IPS-18a (cell line): ENCODE measurements at regions not wholly inside any gene's neighbourhood (a gene's known extent, or its start where the extent isn't known, plus 50 kb on each side); places are given as distances from the start of the nearest gene placed in this dataset.

Experiments
- H3K27ac ChIP-seq: one replicate; pipeline ENCODE4 v1.5.1; 2013; ENCODE audit warnings: low read length
- H3K27me3 ChIP-seq: one replicate; pipeline ENCODE4 v1.6.1; 2013; ENCODE audit warnings: mild to moderate bottlenecking, low read length; ENCODE audit not compliant: control insufficient read depth, insufficient read depth
- H3K36me3 ChIP-seq: one replicate; pipeline ENCODE4 v1.6.1; 2013; ENCODE audit warnings: low read depth, low read length; ENCODE audit not compliant: control insufficient read depth
- H3K4me1 ChIP-seq: one replicate; pipeline ENCODE4 v1.6.1; 2013; ENCODE audit warnings: low read depth, low read length; ENCODE audit not compliant: control insufficient read depth
- H3K4me3 ChIP-seq: one replicate; pipeline ENCODE4 v1.5.1; 2013; ENCODE audit warnings: low read length
- H3K9ac ChIP-seq: one replicate; pipeline ENCODE4 v1.6.1; 2013; ENCODE audit warnings: mild to moderate bottlenecking, low read length, moderate library complexity
- H3K9me3 ChIP-seq: one replicate; pipeline ENCODE4 v1.6.1; 2013; ENCODE audit warnings: low read depth, low read length; ENCODE audit not compliant: control insufficient read depth

DNA sequence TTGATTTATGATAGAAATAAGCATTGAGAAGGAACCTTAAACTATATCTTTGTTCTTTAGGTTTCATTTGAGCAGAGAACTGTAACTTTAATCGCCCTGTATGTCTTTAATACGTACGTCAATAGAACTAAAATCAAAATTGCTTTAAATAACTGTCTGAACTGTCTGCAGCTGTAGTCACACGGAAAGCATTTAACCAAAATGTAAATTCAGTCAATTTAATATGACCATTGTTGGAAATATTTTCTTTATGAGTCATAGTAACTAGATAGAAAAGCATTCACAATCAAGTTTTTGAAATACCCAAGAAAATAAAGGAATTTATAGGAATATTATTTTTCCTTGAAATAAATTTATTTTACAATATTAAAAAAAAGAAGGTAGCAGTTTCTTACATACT, 157.1 kb upstream of the CDH6 start:
- H3K27ac ChIP-seq, result no peak overlapping the region
- no peaks in the 10 kb centered on the region for H3K4me1 ChIP-seq
- H3K9me3 ChIP-seq, result no peaks in the 10 kb centered on the region
- H3K4me3 ChIP-seq, result no peak overlapping the region
- H3K9ac ChIP-seq, result no peak overlapping the region
- no peaks in the 10 kb centered on the region for H3K36me3 ChIP-seq
- no peaks in the 10 kb centered on the region for H3K27me3 ChIP-seq

DNA sequence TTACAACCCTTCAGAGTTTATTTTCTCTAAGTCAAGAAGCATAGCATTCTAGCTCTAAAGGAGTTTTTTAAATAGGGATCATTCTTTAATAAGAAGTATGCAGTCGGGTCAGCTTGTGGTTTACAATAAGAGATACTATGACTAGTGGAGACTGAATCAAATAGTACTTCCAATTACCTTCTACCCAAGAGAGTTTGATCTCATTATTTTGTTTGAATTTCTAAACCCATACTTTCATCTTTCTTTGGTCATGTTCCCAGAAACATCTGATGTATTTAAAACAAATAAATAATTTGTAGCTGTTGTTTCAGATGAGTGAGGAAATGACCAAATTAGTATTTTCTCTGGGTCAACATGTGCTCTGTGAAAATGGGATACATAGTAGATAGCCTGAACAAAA, 160.2 kb upstream of the CDH6 start:
- Histone ChIP-seq H3K4me1 (no peaks in the 10 kb centered on the region), H3K27me3 (no peaks in the 10 kb centered on the region), H3K9me3 (no peaks in the 10 kb centered on the region), H3K9ac (no peak overlapping the region), H3K36me3 (no peaks in the 10 kb centered on the region), H3K4me3 (no peak overlapping the region), H3K27ac (no peak overlapping the region)

DNA sequence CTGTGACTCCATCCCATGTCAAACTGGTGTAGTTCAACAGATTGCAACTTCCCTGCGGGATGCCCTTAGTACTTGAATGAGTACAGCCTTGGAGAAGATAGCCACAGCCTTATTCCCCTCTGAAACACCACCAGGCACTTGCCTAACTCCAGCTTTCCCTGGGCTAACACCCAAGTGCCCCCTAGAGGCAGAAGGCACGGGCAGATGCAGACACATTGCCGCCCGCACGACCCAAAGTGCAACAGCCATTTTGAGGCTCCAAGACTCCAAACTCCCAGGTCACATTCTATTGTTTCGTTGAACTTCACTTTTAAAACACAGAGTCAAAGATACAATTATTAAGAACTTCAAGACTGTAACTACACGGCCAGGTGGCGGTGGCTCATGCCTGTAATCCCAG, 163.6 kb upstream of the CDH6 start:
- no peak overlapping the region for H3K9ac ChIP-seq
- H3K4me1 ChIP-seq, result no peaks in the 10 kb centered on the region
- H3K36me3 ChIP-seq, result no peaks in the 10 kb centered on the region
- H3K4me3 ChIP-seq, result no peak overlapping the region
- no peaks in the 10 kb centered on the region for H3K9me3 ChIP-seq
- no peaks in the 10 kb centered on the region for H3K27me3 ChIP-seq
- H3K27ac ChIP-seq, result no peak overlapping the region

DNA sequence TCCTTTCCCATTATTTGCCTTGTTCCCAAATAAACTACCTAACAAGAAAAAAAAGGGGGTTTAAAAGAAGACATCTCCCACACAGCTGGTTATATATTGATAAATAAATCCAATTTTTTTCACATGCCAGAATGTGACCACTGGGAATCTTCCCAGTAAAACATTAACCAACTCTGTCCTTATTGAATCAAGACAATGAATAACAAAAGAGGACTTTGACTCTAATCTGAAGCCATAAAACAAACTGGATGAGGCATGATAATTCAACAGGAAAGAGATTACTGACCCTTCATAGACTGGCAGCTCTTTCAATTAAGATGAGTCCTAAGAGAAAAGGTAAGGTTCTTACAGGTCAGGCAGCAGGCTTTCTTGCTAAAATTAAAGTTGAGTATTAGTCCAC, 165.8 kb upstream of the CDH6 start:
- H3K27ac ChIP-seq, result no peak overlapping the region
- H3K4me1 ChIP-seq, result no peaks in the 10 kb centered on the region
- no peaks in the 10 kb centered on the region for H3K9me3 ChIP-seq
- no peaks in the 10 kb centered on the region for H3K36me3 ChIP-seq
- H3K27me3 ChIP-seq, result no peaks in the 10 kb centered on the region
- no peak overlapping the region for H3K9ac ChIP-seq
- H3K4me3 ChIP-seq, result no peak overlapping the region

DNA sequence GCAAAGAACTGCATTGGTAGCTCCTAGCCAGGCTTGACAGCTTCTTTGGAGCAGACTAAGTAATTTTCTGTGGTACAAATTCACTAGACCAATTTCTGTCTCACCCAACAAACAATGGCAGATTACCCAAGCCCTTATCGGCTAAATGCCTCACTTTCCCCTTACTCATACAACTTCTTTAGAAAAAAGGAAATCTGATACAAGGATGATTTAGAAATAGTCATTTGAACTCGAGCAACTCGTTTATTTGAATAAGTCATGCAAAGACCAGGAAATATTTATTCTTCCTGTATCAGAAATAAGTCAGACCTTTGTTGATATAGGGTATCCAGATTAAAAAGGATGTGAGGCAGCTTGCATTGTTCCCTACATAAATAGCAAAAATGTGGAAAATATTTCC, 170.4 kb upstream of the CDH6 start:
- H3K27me3 ChIP-seq, result no peaks in the 10 kb centered on the region
- no peak overlapping the region for H3K27ac ChIP-seq
- H3K9me3 ChIP-seq, result no peaks in the 10 kb centered on the region
- no peaks in the 10 kb centered on the region for H3K4me1 ChIP-seq
- H3K9ac ChIP-seq, result no peak overlapping the region
- H3K36me3 ChIP-seq, result no peaks in the 10 kb centered on the region
- no peak overlapping the region for H3K4me3 ChIP-seq

DNA sequence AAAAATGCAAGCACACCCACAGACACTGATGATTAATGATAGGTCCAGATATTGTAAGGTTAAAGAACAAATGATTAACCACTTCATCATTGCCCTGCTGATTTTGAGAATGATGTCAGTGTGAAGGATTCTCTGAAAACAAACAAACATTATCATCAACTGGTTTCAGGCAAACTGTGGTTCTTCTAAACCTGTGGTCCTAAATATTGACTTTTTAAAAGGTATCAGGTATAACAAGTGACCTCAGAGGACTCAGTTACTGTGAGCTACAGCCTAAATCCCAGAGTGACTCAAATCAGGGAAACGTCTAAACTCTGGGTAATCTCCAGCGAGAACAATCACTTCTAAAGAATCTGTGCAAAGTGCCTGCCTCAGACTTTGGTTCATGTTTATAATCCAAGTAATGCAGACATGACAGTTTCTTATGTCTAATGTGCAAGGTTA, 172.3 kb upstream of the CDH6 start:
- Histone ChIP-seq H3K9ac (no peak overlapping the region), H3K4me3 (no peak overlapping the region), H3K27me3 (no peaks in the 10 kb centered on the region), H3K4me1 (no peaks in the 10 kb centered on the region), H3K27ac (no peak overlapping the region), H3K9me3 (no peaks in the 10 kb centered on the region), H3K36me3 (no peaks in the 10 kb centered on the region)

DNA sequence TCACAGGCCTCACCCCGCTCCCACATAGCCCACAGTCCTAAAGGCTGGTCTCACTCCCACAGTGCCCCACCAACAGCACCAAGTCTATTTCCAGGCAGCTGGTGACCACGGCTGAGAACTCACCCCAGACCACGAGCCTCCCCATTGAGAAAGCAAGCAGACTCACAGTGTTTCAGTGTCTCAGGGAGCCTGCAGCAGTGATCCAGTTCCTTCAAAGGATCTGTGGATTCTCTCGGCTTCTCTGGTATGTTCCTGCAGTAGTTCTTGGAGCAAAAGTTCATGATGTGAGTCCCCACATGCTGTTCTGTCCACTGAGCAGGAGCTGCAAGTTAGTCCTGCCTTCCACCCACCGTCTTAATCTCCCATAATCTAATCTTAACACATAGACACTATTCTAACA, 185.3 kb upstream of the CDH6 start:
- no peak overlapping the region for H3K4me3 ChIP-seq
- H3K27ac ChIP-seq, result no peak overlapping the region
- no peaks in the 10 kb centered on the region for H3K36me3 ChIP-seq
- H3K27me3 ChIP-seq, result no peaks in the 10 kb centered on the region
- H3K9me3 ChIP-seq, result no peaks in the 10 kb centered on the region
- H3K4me1 ChIP-seq, result no peaks in the 10 kb centered on the region
- H3K9ac ChIP-seq, result no peak overlapping the region

DNA sequence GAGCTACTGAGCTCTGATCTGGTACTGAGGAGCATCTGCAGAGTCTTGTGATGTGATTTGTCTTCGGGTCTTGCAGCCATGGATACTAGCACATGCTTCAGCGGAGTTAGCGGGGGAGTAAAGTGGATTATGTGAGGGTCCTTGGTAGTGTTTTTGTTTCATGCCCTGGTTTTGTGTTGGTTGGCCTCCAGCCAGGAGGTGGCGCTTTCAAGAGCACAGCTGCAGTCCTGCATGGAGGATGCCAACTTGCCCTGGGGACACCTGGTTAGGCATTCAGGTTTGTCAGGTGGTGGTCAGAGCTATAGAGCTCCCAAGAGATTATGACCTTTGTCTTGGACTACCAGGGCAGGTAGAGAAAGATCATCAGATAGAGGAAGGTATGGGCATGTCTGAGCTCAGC, 185.8 kb upstream of the CDH6 start:
- H3K27ac ChIP-seq, result no peak overlapping the region
- no peaks in the 10 kb centered on the region for H3K36me3 ChIP-seq
- no peaks in the 10 kb centered on the region for H3K27me3 ChIP-seq
- H3K9ac ChIP-seq, result no peak overlapping the region
- no peak overlapping the region for H3K4me3 ChIP-seq
- H3K4me1 ChIP-seq, result no peaks in the 10 kb centered on the region
- H3K9me3 ChIP-seq, result no peaks in the 10 kb centered on the region

DNA sequence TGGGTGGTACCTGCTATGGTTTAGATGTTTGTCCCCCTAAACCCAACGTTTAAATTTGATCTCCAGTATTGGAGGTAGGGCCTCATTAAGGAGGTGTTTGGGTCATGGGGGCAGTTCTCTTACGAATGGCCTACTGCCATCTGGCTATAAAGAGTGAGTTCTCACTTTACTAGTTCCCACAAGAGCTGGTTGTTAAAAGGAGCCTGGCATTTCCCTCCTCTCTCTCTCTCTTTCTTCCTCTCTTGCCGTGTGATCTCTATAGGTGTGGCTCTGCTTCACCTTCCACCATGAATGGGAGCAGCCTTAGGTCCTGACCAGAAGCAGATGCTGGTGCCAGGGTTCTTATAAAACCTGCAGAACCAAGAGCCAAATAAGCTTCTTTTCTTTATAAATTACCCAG, 193.2 kb upstream of the CDH6 start:
- Histone ChIP-seq H3K27ac (no peak overlapping the region), H3K4me1 (no peaks in the 10 kb centered on the region)

DNA sequence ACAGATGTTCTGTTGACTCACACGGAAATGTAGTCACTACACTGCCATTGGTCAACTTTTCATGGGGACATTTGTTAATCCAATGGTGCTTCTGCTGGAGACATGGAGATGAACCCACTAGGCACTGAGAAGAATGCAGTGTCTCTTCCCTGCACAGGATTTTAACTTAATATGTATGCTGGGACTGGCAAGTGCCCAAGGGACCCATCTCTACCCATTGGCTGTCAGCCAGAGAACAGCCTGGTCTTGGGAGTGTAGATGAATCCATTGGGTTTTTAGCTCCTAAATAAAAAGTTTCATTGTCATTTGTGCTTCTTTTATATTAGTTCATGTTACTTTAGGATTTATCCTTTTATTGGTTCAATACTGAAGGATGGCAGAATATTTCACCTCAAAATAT, 195.8 kb upstream of the CDH6 start:
- H3K36me3 ChIP-seq, result no peaks in the 10 kb centered on the region
- peaks cover 16% of the 10 kb centered on the region for H3K4me1 ChIP-seq
- no peaks in the 10 kb centered on the region for H3K9me3 ChIP-seq
- no peak overlapping the region for H3K4me3 ChIP-seq
- H3K27ac ChIP-seq, result no peak overlapping the region
- no peak overlapping the region for H3K9ac ChIP-seq
- H3K27me3 ChIP-seq, result no peaks in the 10 kb centered on the region

More for the DNA sequence above, 193.2 kb upstream of the CDH6 start:
- no peaks in the 10 kb centered on the region for H3K36me3 ChIP-seq
- no peak overlapping the region for H3K9ac ChIP-seq
- H3K4me3 ChIP-seq, result no peak overlapping the region
- no peaks in the 10 kb centered on the region for H3K27me3 ChIP-seq
- H3K9me3 ChIP-seq, result no peaks in the 10 kb centered on the region

DNA sequence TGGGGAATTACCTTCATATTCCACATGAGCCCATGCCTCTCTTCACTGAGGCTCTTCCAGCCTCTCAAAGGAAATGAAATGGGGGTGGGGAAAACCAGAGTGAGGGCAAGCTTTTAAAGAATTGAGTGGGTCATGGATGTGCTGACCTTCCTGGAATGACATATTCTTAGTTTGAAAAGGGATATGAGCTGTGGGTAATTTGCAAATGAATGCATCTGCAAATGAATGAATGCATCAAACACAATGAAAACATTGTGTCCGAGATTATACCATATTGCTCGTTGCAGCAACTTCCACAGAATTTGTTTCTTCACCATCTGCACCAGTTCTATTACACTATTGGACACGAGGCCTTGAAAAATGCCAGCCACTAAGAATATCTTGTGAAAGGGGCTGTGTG, 198.6 kb upstream of the CDH6 start:
- no peaks in the 10 kb centered on the region for H3K36me3 ChIP-seq
- no peak overlapping the region for H3K4me3 ChIP-seq
- no peaks in the 10 kb centered on the region for H3K27me3 ChIP-seq
- peaks cover 16% of the 10 kb centered on the region for H3K4me1 ChIP-seq
- no peak overlapping the region for H3K27ac ChIP-seq
- no peak overlapping the region for H3K9ac ChIP-seq
- H3K9me3 ChIP-seq, result no peaks in the 10 kb centered on the region

DNA sequence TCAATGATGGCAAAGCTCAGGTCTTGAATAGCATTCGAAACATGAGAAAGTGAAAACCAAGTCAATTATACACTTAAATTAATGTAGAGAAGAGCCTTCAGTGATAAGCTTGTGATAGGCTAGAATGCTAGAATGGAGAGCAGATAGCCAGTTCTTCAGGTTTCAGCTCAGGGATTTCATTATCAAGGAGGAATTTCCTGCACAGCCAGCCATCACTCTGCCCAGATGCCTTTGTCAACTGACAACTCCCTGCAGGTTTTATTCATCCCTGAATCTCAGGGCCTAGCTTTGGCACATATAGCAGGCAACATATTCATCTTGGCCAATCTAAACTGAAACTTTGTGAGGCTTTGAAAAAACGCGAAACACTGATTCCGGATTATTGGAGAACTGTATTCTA, 199.3 kb upstream of the CDH6 start:
- no peak overlapping the region for H3K27ac ChIP-seq
- no peak overlapping the region for H3K9ac ChIP-seq
- no peaks in the 10 kb centered on the region for H3K36me3 ChIP-seq
- H3K4me3 ChIP-seq, result no peak overlapping the region
- no peaks in the 10 kb centered on the region for H3K27me3 ChIP-seq
- H3K9me3 ChIP-seq, result no peaks in the 10 kb centered on the region
- H3K4me1 ChIP-seq, result peaks cover 16% of the 10 kb centered on the region
